ENCODE measurements at regions not wholly inside any gene's neighbourhood (a gene's known extent, or its start where the extent isn't known, plus 50 kb on each side); places are given as distances from the start of the nearest gene placed in this dataset.

DNA sequence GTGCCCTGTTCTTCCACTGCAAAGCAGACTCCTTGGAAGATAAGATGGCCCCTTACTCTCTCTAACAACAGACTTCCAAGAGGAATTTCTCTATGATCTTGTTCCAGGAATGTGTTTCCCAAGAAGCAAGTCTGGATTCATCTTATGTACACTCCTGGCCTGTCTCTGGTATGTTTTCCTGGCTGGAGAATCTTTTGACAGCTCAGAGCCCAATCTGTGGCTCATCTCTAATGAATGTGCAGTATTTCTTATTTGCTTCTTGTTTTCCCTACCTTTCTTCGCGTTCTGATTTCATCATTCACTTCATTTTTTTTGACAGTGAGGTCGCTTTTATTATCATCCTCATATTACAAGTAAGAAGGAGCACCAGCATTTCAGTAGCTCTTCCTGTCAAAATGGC, 53.0 kb upstream of the PITRM1 start:
- peaks cover 17% of the 10 kb centered on the region for H3K27me3 Mint-ChIP-seq
- H3K4me1 Mint-ChIP-seq (ENCODE audit: low read depth) = peaks cover 24% of the 10 kb centered on the region
- DNase-seq = no peak
- no peaks in the 10 kb centered on the region for H3K36me3 Mint-ChIP-seq (ENCODE audit: low read depth)
- no peak overlapping the region for H3K4me3 Mint-ChIP-seq
- no peak overlapping the region for H3K27ac Mint-ChIP-seq
- H3K9me3 Mint-ChIP-seq = no peaks in the 10 kb centered on the region

DNA sequence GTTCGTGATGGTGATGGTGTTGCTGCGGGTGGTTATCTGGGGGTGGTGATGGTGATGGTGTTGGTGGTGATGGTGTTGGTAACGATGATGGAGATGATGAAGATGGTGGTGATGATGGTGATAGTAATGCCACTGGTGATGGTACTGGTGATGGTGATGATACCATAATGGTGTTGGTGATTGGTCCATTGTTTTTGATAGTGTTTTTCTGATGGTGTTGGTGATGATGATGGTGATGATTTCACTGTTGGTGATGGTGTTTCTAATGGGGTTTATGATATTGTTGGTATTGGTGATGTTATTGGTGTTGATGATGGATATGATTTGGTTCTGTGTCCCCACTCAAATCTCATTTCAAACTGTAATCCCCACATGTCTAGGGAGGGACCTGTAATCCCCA, 51.7 kb upstream of the PITRM1 start:
- H3K9me3 Mint-ChIP-seq = no peaks in the 10 kb centered on the region
- peaks cover 17% of the 10 kb centered on the region for H3K27me3 Mint-ChIP-seq
- no peak overlapping the region for H3K27ac Mint-ChIP-seq
- H3K4me1 Mint-ChIP-seq (ENCODE audit: low read depth) = peaks cover 24% of the 10 kb centered on the region
- no peak for DNase-seq
- no peaks in the 10 kb centered on the region for H3K36me3 Mint-ChIP-seq (ENCODE audit: low read depth)
- H3K4me3 Mint-ChIP-seq = no peak overlapping the region

DNA sequence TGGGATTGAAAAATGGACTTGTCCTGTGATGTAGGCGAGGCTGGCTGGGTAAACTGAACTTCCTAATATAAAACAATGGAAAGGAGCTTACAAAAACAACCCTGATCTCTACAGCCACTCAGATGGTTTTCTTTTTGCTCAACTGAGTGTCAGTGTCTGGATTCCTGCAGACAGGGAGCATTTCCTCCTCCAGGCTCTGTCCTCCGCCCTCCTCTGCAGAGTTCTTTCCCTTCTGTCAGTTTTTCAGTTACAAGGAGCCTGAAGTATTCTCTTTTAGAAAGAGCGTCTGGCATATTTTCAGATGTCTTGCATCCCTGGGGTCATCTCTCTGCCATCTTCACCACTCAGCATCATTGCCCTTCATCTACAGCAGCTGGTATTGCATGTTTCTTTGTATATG, 50.0 kb upstream of the PITRM1 start:
- Mint-ChIP-seq H3K27ac (no peak overlapping the region), H3K36me3 (ENCODE audit: low read depth) (no peaks in the 10 kb centered on the region), H3K4me1 (ENCODE audit: low read depth) (peaks cover 13% of the 10 kb centered on the region), H3K9me3 (no peaks in the 10 kb centered on the region), H3K4me3 (no peak overlapping the region), H3K27me3 (peaks cover 14% of the 10 kb centered on the region)
- no peak for DNase-seq

All from activated T-cell treated with anti-CD3 and anti-CD28 coated beads, Interleukin-2, amount 50 U/mL, for 24 hours (primary cell).